NB4 (cell line): ENCODE measurements at regions not wholly inside any gene's neighbourhood (a gene's known extent, or its start where the extent isn't known, plus 50 kb on each side); places are given as distances from the start of the nearest gene placed in this dataset.
"Not testable (repeated sequence)": the region's sequence is repeated elsewhere in the genome, so short reads cannot be mapped to it uniquely, and the experiment has no call there.

Source experiments
- DNase-seq: peaks from one replicate; pipeline ENCODE4 v3.0.0; 2010; ENCODE audit warnings: low read depth
- H3K4me3 ChIP-seq: one replicate; pipeline ENCODE4 v1.5.1; 2011; ENCODE audit warnings: mild to moderate bottlenecking, low read depth, low read length, moderate library complexity
- MYC ChIP-seq: IDR thresholded peaks from 2 replicates; pipeline ENCODE4 v1.6.1; 2011; ENCODE audit warnings: low read depth, low read length
- POLR2A ChIP-seq: IDR thresholded peaks from 2 replicates; pipeline ENCODE4 v1.6.1; 2011; ENCODE audit warnings: mild to moderate bottlenecking; ENCODE audit not compliant: insufficient read length; ENCODE audit errors: extremely low read depth
- TF ChIP-seq, protein P1 (sequence below): IDR thresholded peaks from 2 replicates; pipeline ENCODE4 v1.6.1; 2011; ENCODE audit warnings: low read depth, low read length
- TF ChIP-seq, protein P2 (sequence below): IDR thresholded peaks from one replicate; pipeline ENCODE4 v1.5.1; 2012; ENCODE audit warnings: low read depth, low read length

DNA sequence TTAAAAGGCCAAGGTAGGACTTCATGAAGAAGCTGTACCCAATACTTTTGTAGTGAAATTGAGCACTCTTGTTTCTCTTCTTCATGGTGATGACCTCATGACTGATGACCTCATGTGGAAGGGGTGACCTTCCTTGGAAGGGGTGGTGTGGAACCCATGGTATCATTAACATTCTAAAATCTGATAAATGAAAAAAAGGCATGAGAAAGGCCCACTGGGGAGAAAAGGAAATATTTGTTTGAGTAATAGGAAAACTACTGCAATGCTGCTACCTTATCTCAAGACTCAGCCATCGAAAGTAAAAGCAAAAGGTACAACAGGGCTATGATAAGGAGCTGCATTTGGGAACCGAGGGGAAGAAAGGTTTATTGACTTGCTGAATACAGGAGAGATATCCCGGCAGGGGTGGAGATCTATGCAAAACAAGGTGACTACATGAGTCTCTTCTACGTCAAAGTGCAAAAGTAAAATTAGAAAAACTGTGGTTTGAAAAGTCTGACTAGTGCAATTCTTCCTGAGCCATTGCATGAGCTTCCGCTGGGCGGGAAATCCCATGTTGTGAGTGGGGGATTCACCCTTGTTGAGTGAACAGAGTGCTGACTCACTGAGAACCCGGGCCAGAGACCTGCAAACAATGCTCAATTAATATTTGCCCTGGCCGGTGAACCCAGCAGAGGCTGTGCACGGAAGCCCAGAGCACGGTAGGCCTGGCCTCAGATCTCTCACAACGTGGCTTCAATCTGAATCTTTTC, 138.9 kb upstream of the RFC3 start:
- DNase-seq = no peak
- H3K4me3 ChIP-seq = no peak overlapping the region
- TF ChIP-seq, protein P1, sequence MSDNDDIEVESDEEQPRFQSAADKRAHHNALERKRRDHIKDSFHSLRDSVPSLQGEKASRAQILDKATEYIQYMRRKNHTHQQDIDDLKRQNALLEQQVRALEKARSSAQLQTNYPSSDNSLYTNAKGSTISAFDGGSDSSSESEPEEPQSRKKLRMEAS = no peak
- no peak for TF ChIP-seq POLR2A
- TF ChIP-seq, protein P2, sequence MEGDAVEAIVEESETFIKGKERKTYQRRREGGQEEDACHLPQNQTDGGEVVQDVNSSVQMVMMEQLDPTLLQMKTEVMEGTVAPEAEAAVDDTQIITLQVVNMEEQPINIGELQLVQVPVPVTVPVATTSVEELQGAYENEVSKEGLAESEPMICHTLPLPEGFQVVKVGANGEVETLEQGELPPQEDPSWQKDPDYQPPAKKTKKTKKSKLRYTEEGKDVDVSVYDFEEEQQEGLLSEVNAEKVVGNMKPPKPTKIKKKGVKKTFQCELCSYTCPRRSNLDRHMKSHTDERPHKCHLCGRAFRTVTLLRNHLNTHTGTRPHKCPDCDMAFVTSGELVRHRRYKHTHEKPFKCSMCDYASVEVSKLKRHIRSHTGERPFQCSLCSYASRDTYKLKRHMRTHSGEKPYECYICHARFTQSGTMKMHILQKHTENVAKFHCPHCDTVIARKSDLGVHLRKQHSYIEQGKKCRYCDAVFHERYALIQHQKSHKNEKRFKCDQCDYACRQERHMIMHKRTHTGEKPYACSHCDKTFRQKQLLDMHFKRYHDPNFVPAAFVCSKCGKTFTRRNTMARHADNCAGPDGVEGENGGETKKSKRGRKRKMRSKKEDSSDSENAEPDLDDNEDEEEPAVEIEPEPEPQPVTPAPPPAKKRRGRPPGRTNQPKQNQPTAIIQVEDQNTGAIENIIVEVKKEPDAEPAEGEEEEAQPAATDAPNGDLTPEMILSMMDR = no peak
- TF ChIP-seq MYC = no peak

DNA sequence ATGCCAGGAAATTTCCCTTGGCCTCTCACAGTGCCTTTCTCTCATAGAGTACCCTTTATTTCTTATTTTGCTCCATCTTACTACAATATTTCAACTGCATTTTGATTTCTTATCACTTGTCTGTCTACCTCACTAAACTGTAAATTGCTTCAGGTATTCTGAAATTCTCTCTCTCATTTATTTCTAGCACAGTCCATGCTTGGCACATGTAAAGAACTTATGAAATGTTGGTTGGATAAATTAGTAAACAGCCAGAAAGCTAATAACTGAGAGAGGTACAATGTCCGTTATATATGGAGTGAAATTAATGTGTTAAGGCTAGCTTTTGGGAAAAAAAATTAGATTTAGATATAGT, 138.3 kb upstream of the RFC3 start:
- no peak for DNase-seq
- no peak overlapping the region for H3K4me3 ChIP-seq
- TF ChIP-seq MYC (no peak), POLR2A (no peak)
- TF ChIP-seq, protein P2 = no peak
- TF ChIP-seq, protein P1 = no peak

DNA sequence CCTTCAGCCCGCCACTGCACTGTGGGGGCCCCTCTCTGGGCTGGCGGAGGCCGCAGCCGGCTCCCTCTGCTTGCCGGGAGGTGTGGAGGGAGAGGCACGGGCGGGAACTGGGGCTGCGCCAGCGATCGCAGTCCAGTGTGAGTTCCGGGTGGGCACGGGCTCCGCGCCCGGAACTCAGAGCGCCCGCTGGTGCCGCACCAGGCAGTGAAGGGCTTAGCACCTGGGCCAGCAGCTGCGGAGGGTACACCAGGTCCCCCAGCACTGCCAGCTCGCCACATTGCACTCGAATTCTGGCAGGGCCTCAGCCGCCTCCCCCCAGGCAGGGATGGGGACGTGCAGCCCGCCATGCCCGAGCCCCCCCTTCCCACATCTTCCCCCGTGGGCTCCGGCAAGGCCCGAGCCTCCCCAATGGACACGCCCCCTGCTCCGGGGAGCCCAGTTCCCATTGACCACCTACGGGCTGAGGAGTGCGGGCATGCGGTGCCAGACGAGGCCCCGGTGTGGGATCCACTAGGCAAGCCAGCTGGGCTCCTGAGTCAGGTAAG, 135.9 kb upstream of the RFC3 start:
- no peak for DNase-seq
- no peak overlapping the region for H3K4me3 ChIP-seq
- TF ChIP-seq POLR2A (no peak), MYC (no peak)
- TF ChIP-seq, protein P2 = no peak
- TF ChIP-seq, protein P1 = no peak

DNA sequence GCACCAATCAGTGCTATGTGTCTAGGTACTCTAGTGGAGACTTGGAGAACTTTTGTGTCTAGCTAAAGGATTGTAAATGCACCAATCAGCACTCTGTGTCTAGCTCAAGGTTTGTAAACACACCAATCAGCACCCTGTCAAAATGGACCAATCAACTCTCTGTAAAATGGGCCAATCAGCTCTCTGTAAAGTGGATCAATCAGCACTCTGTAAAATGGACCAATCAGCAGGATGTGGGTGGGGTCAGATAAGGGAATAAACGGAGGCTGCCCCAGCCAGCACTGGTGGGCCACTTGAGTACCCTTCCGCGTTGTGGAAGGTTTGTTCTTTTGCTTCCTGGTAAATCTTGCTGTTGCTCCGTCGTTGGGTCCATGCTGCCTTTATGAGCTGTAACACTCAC, 135.3 kb upstream of the RFC3 start:
- DNase-seq, H3K4me3 ChIP-seq: not testable (repeated sequence)

DNA sequence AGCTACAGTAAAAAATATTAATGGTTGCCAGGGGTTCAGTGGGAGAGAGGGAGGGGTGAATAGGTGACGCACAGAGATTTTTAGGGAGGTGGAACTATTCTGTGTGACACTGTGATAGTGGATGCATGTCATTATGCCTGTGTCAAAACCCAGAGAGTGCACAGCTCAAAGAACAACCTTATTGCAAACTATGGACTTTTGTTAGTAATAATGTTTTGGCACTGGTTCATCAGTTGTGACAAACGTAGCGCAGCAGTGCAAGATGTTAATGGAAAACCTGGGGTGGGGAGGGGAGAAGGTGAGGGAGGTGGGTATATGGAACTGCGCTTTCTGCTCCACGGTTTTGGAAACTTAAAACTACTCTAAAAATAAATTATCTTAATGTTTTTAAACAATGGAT, 134.6 kb upstream of the RFC3 start:
- no peak overlapping the region for H3K4me3 ChIP-seq
- TF ChIP-seq, protein P1 = no peak
- no peak for DNase-seq

DNA sequence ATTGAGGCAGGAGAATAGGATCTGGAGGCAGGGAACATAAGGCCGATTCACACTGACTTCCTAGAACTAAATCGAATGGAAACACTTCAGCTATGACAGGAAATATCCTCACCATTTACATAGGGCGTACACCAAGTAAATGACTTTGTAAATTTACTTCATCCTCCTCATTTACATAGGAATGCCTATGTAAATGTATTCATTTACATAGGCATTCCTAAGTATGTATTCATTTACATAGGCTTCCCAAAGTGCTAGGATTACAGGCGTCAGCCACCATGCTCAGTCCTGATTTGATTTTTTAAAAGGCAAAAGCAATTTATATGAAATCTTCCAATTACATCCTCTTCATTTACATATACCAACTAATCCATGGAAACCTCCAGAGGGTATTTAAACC, 133.1 kb upstream of the RFC3 start:
- no peak for DNase-seq
- no peak overlapping the region for H3K4me3 ChIP-seq
- TF ChIP-seq, protein P2 = no peak
- no peak for TF ChIP-seq POLR2A
- TF ChIP-seq, protein P1 = no peak
- no peak for TF ChIP-seq MYC
